Breast epithelium (tissue), 3 donors: ENCODE measurements at regions not wholly inside any gene's neighbourhood (a gene's known extent, or its start where the extent isn't known, plus 50 kb on each side); places are given as distances from the start of the nearest gene placed in this dataset.

ENCODE experiments used
- CTCF ChIP-seq, 3 donors: fragments of 450-650 bp; IDR thresholded peaks; one replicate each; pipeline ENCODE4 v1.5.1; 2016 to 2017; ENCODE audit warnings: antibody characterized with exemption in 3 of 3, mild to moderate bottlenecking in 3 of 3, moderate library complexity in 3 of 3
- POLR2A ChIP-seq: fragments of 450-650 bp; IDR thresholded peaks from one replicate; pipeline ENCODE4 v1.6.1; 2016; ENCODE audit warnings: antibody characterized with exemption, mild to moderate bottlenecking, moderate library complexity

DNA sequence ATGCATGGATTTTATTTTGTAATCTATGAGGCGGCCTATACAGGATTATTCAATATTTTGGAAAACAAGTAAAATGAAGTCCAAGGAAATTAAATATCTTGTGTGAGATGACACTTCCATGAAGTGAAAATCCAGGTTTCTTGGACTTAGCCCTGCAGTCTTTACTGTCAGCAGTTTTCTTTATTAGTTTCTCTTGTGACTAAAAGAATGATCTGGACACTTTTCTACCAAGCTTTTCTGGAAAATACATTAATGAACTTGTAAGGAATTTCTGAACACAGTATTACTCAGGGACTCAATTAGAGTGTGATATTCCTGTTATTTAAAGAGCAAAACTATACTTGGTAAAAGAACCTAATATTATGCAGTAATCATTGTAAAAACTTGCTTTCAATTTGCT lies 610.4 kb upstream of the SLC8A1 start:
- no peak for TF ChIP-seq CTCF (IDR thresholded peaks at IDR 0.05)
- no peak for TF ChIP-seq POLR2A
